ENCODE measurements at regions not wholly inside any gene's neighbourhood (a gene's known extent, or its start where the extent isn't known, plus 50 kb on each side); places are given as distances from the start of the nearest gene placed in this dataset.

DNA sequence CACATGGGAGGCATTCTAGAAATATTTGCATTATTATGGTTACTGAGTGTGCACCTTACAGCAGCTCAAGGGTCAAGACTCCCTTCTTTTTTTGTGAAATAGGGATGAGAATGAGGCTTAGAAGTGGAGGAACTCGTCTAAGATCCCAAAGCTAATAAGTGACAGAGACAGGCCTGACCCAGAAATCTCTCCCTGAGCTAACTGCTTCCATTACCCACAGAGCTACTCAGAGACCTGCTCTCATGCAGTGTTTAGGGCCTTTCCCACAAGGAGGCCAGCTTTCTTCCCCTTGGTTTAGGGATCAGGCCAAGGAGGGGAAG, 301.7 kb downstream of the RPS24 start:
- TF ChIP-seq POLR2A (IDR thresholded peaks at IDR 0.05): no peak
- TF ChIP-seq, protein P1, sequence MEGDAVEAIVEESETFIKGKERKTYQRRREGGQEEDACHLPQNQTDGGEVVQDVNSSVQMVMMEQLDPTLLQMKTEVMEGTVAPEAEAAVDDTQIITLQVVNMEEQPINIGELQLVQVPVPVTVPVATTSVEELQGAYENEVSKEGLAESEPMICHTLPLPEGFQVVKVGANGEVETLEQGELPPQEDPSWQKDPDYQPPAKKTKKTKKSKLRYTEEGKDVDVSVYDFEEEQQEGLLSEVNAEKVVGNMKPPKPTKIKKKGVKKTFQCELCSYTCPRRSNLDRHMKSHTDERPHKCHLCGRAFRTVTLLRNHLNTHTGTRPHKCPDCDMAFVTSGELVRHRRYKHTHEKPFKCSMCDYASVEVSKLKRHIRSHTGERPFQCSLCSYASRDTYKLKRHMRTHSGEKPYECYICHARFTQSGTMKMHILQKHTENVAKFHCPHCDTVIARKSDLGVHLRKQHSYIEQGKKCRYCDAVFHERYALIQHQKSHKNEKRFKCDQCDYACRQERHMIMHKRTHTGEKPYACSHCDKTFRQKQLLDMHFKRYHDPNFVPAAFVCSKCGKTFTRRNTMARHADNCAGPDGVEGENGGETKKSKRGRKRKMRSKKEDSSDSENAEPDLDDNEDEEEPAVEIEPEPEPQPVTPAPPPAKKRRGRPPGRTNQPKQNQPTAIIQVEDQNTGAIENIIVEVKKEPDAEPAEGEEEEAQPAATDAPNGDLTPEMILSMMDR (IDR thresholded peaks at IDR 0.05): no peak

All from tibial nerve (tissue), 3 donors.